ENCODE measurements at regions not wholly inside any gene's neighbourhood (a gene's known extent, or its start where the extent isn't known, plus 50 kb on each side); places are given as distances from the start of the nearest gene placed in this dataset.

GRCh38 chr9:29511680-29512079, 1938.4 kb upstream of the C9orf72 start:
- TF ChIP-seq CTCF (IDR thresholded peaks at IDR 0.05; ENCODE audit: low read depth, low read length, poor library complexity, severe bottlenecking) = no peak
- no peak for TF ChIP-seq EZH2phosphoT487 (IDR thresholded peaks at IDR 0.05; ENCODE audit: borderline replicate concordance, low read length)

All from DOHH2 (cell line).